ENCODE measurements at regions not wholly inside any gene's neighbourhood (a gene's known extent, or its start where the extent isn't known, plus 50 kb on each side); places are given as distances from the start of the nearest gene placed in this dataset.
"Not testable (repeated sequence)": the region's sequence is repeated elsewhere in the genome, so short reads cannot be mapped to it uniquely, and the experiment has no call there.

- DNase-seq (ENCODE audit: extremely low read depth, low read depth): no peak
Observed at GRCh38 chr4:189128341-189128740, 812.3 kb upstream of the FRG1 start.

- no peak for DNase-seq (ENCODE audit: extremely low read depth, low read depth)
Observed at GRCh38 chr4:189129044-189129694, 811.5 kb upstream of the FRG1 start.

GRCh38 chr4:189131118-189131517, 809.6 kb upstream of the FRG1 start:
- DNase-seq (ENCODE audit: extremely low read depth, low read depth): no peak

GRCh38 chr4:189136462-189136861, 804.2 kb upstream of the FRG1 start:
- DNase-seq (ENCODE audit: extremely low read depth, low read depth): no peak

- peak; percentile 49 for DNase-seq (ENCODE audit: extremely low read depth, low read depth)
Observed at GRCh38 chr4:189143263-189143952, 797.3 kb upstream of the FRG1 start.

- DNase-seq (ENCODE audit: extremely low read depth, low read depth): no peak
Observed at GRCh38 chr4:189147005-189147929, 793.4 kb upstream of the FRG1 start.

- not testable (repeated sequence) for DNase-seq (ENCODE audit: extremely low read depth, low read depth)
Observed at GRCh38 chr4:189155083-189155482, 785.6 kb upstream of the FRG1 start.

- no peak for DNase-seq (ENCODE audit: extremely low read depth, low read depth)
Observed at GRCh38 chr4:189162073-189162789, 778.4 kb upstream of the FRG1 start.

- DNase-seq (ENCODE audit: extremely low read depth, low read depth): no peak
Observed at GRCh38 chr4:189162888-189163287, 777.8 kb upstream of the FRG1 start.

GRCh38 chr4:189176002-189176401, 764.7 kb upstream of the FRG1 start:
- no peak for DNase-seq (ENCODE audit: extremely low read depth, low read depth)

GRCh38 chr4:189177130-189177529, 763.5 kb upstream of the FRG1 start:
- DNase-seq (ENCODE audit: extremely low read depth, low read depth): no peak

GRCh38 chr4:189178125-189178746, 762.4 kb upstream of the FRG1 start:
- DNase-seq (ENCODE audit: extremely low read depth, low read depth): no peak

GRCh38 chr4:189185810-189186432, 754.8 kb upstream of the FRG1 start:
- no peak for DNase-seq (ENCODE audit: extremely low read depth, low read depth)

GRCh38 chr4:189187531-189188052, 753.1 kb upstream of the FRG1 start:
- no peak for DNase-seq (ENCODE audit: extremely low read depth, low read depth)

- no peak for DNase-seq (ENCODE audit: extremely low read depth, low read depth)
Observed at GRCh38 chr4:189198624-189199023, 742.0 kb upstream of the FRG1 start.

- no peak for DNase-seq (ENCODE audit: extremely low read depth, low read depth)
Observed at GRCh38 chr4:189200353-189200752, 740.3 kb upstream of the FRG1 start.

GRCh38 chr4:189202182-189202868, 738.3 kb upstream of the FRG1 start:
- DNase-seq (ENCODE audit: extremely low read depth, low read depth): peak; percentile 58

GRCh38 chr4:189202869-189203271, 737.8 kb upstream of the FRG1 start:
- DNase-seq (ENCODE audit: extremely low read depth, low read depth): peak; percentile 15

- DNase-seq (ENCODE audit: extremely low read depth, low read depth): no peak
Observed at GRCh38 chr4:189204616-189205015, 736.1 kb upstream of the FRG1 start.

Data from NCI-H460 (cell line).